ENCODE measurements at regions not wholly inside any gene's neighbourhood (a gene's known extent, or its start where the extent isn't known, plus 50 kb on each side); places are given as distances from the start of the nearest gene placed in this dataset.

- no peak overlapping the region for H3K4me3 ChIP-seq (ENCODE audit: low read depth in 1 of 3, low read length in 3 of 3)
- H3K9ac ChIP-seq (ENCODE audit: low read depth in 1 of 2, low read length in 2 of 2): no peak overlapping the region
- H3K27me3 ChIP-seq (ENCODE audit: control insufficient read depth in 4 of 4, insufficient read depth in 4 of 4, low read length in 3 of 4): no peaks in the 10 kb centered on the region
- no peak overlapping the region for H3K27ac ChIP-seq (ENCODE audit: low read depth in 1 of 2, low read length in 2 of 2)
- no peaks in the 10 kb centered on the region for H3K4me1 ChIP-seq (ENCODE audit: control insufficient read depth in 4 of 4, insufficient read depth in 4 of 4, low read length in 3 of 4)
- no peaks in the 10 kb centered on the region for H3K36me3 ChIP-seq (ENCODE audit: control insufficient read depth in 4 of 4, insufficient read depth in 3 of 4, low read depth in 1 of 4, low read length in 3 of 4)
- no peak for DNase-seq (ENCODE audit: low spot score)
- H3K9me3 ChIP-seq (ENCODE audit: control insufficient read depth in 4 of 4, low read length in 3 of 4): peaks cover 0 to 1% (median 0%) of the 10 kb centered on the region in 4 donors
- TF ChIP-seq RXRA (IDR thresholded peaks at IDR 0.05): no peak
- TF ChIP-seq HNF4A (conservative IDR thresholded peaks at IDR 0.05): no peak
- TF ChIP-seq HNF4G (IDR thresholded peaks at IDR 0.05): no peak
- TF ChIP-seq FOXA1 (IDR thresholded peaks at IDR 0.05): no peak
- TF ChIP-seq REST (IDR thresholded peaks at IDR 0.05): no peak
- no peak for TF ChIP-seq SP1 (IDR thresholded peaks at IDR 0.05)
- TF ChIP-seq FOXA2 (IDR thresholded peaks at IDR 0.05): no peak
- WGBS: 80% methylated on average over 9 of the region's 9 CpGs
These were observed 92.1 kb upstream of the ATP8B1 start for GRCh38 chr18:57895182-57895581.

- 78% methylated on average over 2 of the region's 2 CpGs for WGBS
These were observed 88.7 kb upstream of the ATP8B1 start for GRCh38 chr18:57891707-57892391.

More at GRCh38 chr18:57891707-57892391, 88.7 kb upstream of the ATP8B1 start:
- Histone ChIP-seq H3K27me3 (ENCODE audit: control insufficient read depth in 4 of 4, insufficient read depth in 4 of 4, low read length in 3 of 4) (no peaks in the 10 kb centered on the region), H3K4me3 (ENCODE audit: low read depth in 1 of 3, low read length in 3 of 3) (no peak overlapping the region), H3K27ac (ENCODE audit: low read depth in 1 of 2, low read length in 2 of 2) (no peak overlapping the region), H3K36me3 (ENCODE audit: control insufficient read depth in 4 of 4, insufficient read depth in 3 of 4, low read depth in 1 of 4, low read length in 3 of 4) (no peaks in the 10 kb centered on the region), H3K9ac (ENCODE audit: low read depth in 1 of 2, low read length in 2 of 2) (no peak overlapping the region), H3K4me1 (ENCODE audit: control insufficient read depth in 4 of 4, insufficient read depth in 4 of 4, low read length in 3 of 4) (no peaks in the 10 kb centered on the region), H3K9me3 (ENCODE audit: control insufficient read depth in 4 of 4, low read length in 3 of 4) (peaks cover 7 to 16% (median 10%) of the 10 kb centered on the region in 4 donors)
- no peak for TF ChIP-seq YY1 (IDR thresholded peaks at IDR 0.05)
- TF ChIP-seq REST (IDR thresholded peaks at IDR 0.05): no peak
- TF ChIP-seq FOXA1 (IDR thresholded peaks at IDR 0.05): no peak
- TF ChIP-seq EGR1 (IDR thresholded peaks at IDR 0.05; ENCODE audit: low read depth in 2 of 2): no peak
- no peak for TF ChIP-seq CTCF (IDR thresholded peaks at IDR 0.05; ENCODE audit: low read depth, low read length, missing input control)
- no peak for TF ChIP-seq RXRA (IDR thresholded peaks at IDR 0.05)
- no peak for TF ChIP-seq RAD21 (IDR thresholded peaks at IDR 0.05)
- no peak for TF ChIP-seq MAX (IDR thresholded peaks at IDR 0.05)
- no peak for TF ChIP-seq HNF4G (IDR thresholded peaks at IDR 0.05)
- TF ChIP-seq HNF4A (conservative IDR thresholded peaks at IDR 0.05): no peak
- no peak for TF ChIP-seq GABPA (IDR thresholded peaks at IDR 0.05 in 1 of 2, conservative IDR thresholded peaks at IDR 0.05 in 1 of 2)
- TF ChIP-seq NR2F2 (IDR thresholded peaks at IDR 0.05): no peak
- no peak for TF ChIP-seq TAF1 (conservative IDR thresholded peaks at IDR 0.05)
- TF ChIP-seq ZBTB33 (IDR thresholded peaks at IDR 0.05): no peak
- no peak for DNase-seq (ENCODE audit: low spot score)

Data from liver (tissue), 8 donors.